ENCODE measurements at regions not wholly inside any gene's neighbourhood (a gene's known extent, or its start where the extent isn't known, plus 50 kb on each side); places are given as distances from the start of the nearest gene placed in this dataset.

DNA sequence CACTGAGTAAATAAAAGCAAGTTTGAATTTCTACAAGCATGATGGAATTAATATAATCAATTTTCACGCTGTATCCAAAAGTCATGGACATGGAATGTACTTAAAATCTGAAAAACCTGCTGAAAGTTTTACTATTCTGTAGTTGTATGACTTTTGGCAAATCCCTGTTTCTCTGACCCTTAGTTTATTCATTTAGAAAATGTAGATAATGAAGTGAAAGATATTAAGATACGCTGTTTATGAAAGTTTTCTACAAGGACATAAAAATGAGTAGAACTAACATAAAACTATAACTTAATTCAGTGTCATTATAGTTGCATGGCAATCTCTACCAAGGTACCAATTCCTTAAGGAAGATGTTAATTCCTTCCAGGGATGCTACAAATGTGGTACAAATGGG, 363.2 kb upstream of the MPDZ start:
- TF ChIP-seq, protein P1, sequence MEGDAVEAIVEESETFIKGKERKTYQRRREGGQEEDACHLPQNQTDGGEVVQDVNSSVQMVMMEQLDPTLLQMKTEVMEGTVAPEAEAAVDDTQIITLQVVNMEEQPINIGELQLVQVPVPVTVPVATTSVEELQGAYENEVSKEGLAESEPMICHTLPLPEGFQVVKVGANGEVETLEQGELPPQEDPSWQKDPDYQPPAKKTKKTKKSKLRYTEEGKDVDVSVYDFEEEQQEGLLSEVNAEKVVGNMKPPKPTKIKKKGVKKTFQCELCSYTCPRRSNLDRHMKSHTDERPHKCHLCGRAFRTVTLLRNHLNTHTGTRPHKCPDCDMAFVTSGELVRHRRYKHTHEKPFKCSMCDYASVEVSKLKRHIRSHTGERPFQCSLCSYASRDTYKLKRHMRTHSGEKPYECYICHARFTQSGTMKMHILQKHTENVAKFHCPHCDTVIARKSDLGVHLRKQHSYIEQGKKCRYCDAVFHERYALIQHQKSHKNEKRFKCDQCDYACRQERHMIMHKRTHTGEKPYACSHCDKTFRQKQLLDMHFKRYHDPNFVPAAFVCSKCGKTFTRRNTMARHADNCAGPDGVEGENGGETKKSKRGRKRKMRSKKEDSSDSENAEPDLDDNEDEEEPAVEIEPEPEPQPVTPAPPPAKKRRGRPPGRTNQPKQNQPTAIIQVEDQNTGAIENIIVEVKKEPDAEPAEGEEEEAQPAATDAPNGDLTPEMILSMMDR (IDR thresholded peaks at IDR 0.05) = no peak
- TF ChIP-seq POLR2A (IDR thresholded peaks at IDR 0.05) = no peak
- no peak for TF ChIP-seq POLR2AphosphoS5 (IDR thresholded peaks at IDR 0.05)

Measured in sigmoid colon (tissue), 4 donors.